ENCODE measurements at regions not wholly inside any gene's neighbourhood (a gene's known extent, or its start where the extent isn't known, plus 50 kb on each side); places are given as distances from the start of the nearest gene placed in this dataset.

- TF ChIP-seq CTCF (IDR thresholded peaks at IDR 0.05 in 8 of 11, conservative IDR thresholded peaks at IDR 0.05 in 3 of 11) (no peak), POLR2A (IDR thresholded peaks at IDR 0.05) (no peak)
Measured at GRCh38 chr4:147049946-147050345, 104.3 kb upstream of the TTC29 start.
